SH-SY5Y (cell line): ENCODE measurements at regions not wholly inside any gene's neighbourhood (a gene's known extent, or its start where the extent isn't known, plus 50 kb on each side); places are given as distances from the start of the nearest gene placed in this dataset.

Experiments used
- GATA2 ChIP-seq: IDR thresholded peaks from 2 replicates; pipeline ENCODE4 v1.6.1; 2011; ENCODE audit warnings: mild to moderate bottlenecking, low read depth, low read length
- GATA3 ChIP-seq: IDR thresholded peaks from 2 replicates; pipeline ENCODE4 v1.6.1; 2011; ENCODE audit warnings: low read depth, mild to moderate bottlenecking, low read length, moderate library complexity

GRCh38 chr6:165869526-165869925, 206.5 kb upstream of the PDE10A start:
- TF ChIP-seq GATA2: no peak
- no peak for TF ChIP-seq GATA3
